ENCODE measurements at regions not wholly inside any gene's neighbourhood (a gene's known extent, or its start where the extent isn't known, plus 50 kb on each side); places are given as distances from the start of the nearest gene placed in this dataset.

GRCh38 chr3:8189051-8189450 lies 312.6 kb upstream of the LMCD1 start:
- FAIRE-seq (no peak), DNase-seq (ENCODE audit: insufficient read length, low spot score) (no peak)
- TF ChIP-seq SPI1 (IDR thresholded peaks at IDR 0.05; ENCODE audit: low read depth, low read length), result no peak
- no peak for TF ChIP-seq POLR2AphosphoS5 (IDR thresholded peaks at IDR 0.05; ENCODE audit: low read depth, low read length)
- no peak for TF ChIP-seq POU2F2 (IDR thresholded peaks at IDR 0.05; ENCODE audit: low read depth, low read length)

- DNase-seq (ENCODE audit: insufficient read length, low spot score), result no peak
- TF ChIP-seq PAX5 (IDR thresholded peaks at IDR 0.05; ENCODE audit: insufficient read depth, low read length, severe bottlenecking) (no peak), POU2F2 (IDR thresholded peaks at IDR 0.05; ENCODE audit: low read depth, low read length) (no peak), POLR2A (IDR thresholded peaks at IDR 0.05; ENCODE audit: low read depth, low read length) (no peak), SPI1 (IDR thresholded peaks at IDR 0.05; ENCODE audit: low read depth, low read length) (no peak), POLR2AphosphoS5 (IDR thresholded peaks at IDR 0.05; ENCODE audit: low read depth, low read length) (no peak), TAF1 (IDR thresholded peaks at IDR 0.05; ENCODE audit: low read depth, low read length) (no peak)
- no peak for FAIRE-seq
Observed at GRCh38 chr3:8191406-8191805, 310.2 kb upstream of the LMCD1 start.

- DNase-seq (ENCODE audit: insufficient read length, low spot score) (no peak), FAIRE-seq (no peak)
- TF ChIP-seq POLR2A (IDR thresholded peaks at IDR 0.05; ENCODE audit: low read depth, low read length) (no peak), SPI1 (IDR thresholded peaks at IDR 0.05; ENCODE audit: low read depth, low read length) (no peak), TAF1 (IDR thresholded peaks at IDR 0.05; ENCODE audit: low read depth, low read length) (no peak), POU2F2 (IDR thresholded peaks at IDR 0.05; ENCODE audit: low read depth, low read length) (no peak), PAX5 (IDR thresholded peaks at IDR 0.05; ENCODE audit: insufficient read depth, low read length, severe bottlenecking) (no peak), POLR2AphosphoS5 (IDR thresholded peaks at IDR 0.05; ENCODE audit: low read depth, low read length) (no peak)
Observed at GRCh38 chr3:8197384-8197783, 304.2 kb upstream of the LMCD1 start.

- TF ChIP-seq POLR2A (IDR thresholded peaks at IDR 0.05; ENCODE audit: low read depth, low read length) (no peak), PAX5 (IDR thresholded peaks at IDR 0.05; ENCODE audit: insufficient read depth, low read length, severe bottlenecking) (no peak), POLR2AphosphoS5 (IDR thresholded peaks at IDR 0.05; ENCODE audit: low read depth, low read length) (no peak), SPI1 (IDR thresholded peaks at IDR 0.05; ENCODE audit: low read depth, low read length) (no peak), POU2F2 (IDR thresholded peaks at IDR 0.05; ENCODE audit: low read depth, low read length) (no peak), TAF1 (IDR thresholded peaks at IDR 0.05; ENCODE audit: low read depth, low read length) (no peak)
- FAIRE-seq (no peak), DNase-seq (ENCODE audit: insufficient read length, low spot score) (no peak)
Observed at GRCh38 chr3:8198605-8199004, 303.0 kb upstream of the LMCD1 start.

GRCh38 chr3:8200996-8201395 lies 300.6 kb upstream of the LMCD1 start:
- TF ChIP-seq POLR2A (IDR thresholded peaks at IDR 0.05; ENCODE audit: low read depth, low read length) (no peak), PAX5 (IDR thresholded peaks at IDR 0.05; ENCODE audit: insufficient read depth, low read length, severe bottlenecking) (no peak), POLR2AphosphoS5 (IDR thresholded peaks at IDR 0.05; ENCODE audit: low read depth, low read length) (no peak), TAF1 (IDR thresholded peaks at IDR 0.05; ENCODE audit: low read depth, low read length) (no peak), POU2F2 (IDR thresholded peaks at IDR 0.05; ENCODE audit: low read depth, low read length) (no peak), SPI1 (IDR thresholded peaks at IDR 0.05; ENCODE audit: low read depth, low read length) (no peak)
- DNase-seq (ENCODE audit: insufficient read length, low spot score) (no peak), FAIRE-seq (no peak)

DNA sequence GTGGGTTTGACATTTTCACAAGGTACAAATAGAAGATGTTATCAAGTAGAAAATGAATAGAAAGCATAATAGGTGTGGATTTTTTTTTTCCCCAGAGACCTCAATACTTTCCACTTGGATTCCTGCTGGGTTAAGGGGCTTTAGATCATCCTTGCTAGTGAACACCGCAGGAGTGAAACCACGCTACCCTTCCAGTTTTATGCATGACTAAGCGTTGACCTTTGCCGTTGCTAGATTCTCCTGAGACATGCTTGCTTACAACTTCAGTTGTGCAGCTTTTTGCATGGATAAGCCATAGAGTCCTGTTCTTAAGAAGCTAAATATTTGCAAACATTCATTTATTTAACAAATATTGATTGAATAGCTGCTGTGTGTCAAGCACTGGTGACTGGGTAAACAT lies 299.7 kb upstream of the LMCD1 start:
- TF ChIP-seq TAF1 (IDR thresholded peaks at IDR 0.05; ENCODE audit: low read depth, low read length) (no peak), POLR2AphosphoS5 (IDR thresholded peaks at IDR 0.05; ENCODE audit: low read depth, low read length) (no peak), SPI1 (IDR thresholded peaks at IDR 0.05; ENCODE audit: low read depth, low read length) (no peak), PAX5 (IDR thresholded peaks at IDR 0.05; ENCODE audit: insufficient read depth, low read length, severe bottlenecking) (no peak)
- DNase-seq (ENCODE audit: insufficient read length, low spot score) (no peak), FAIRE-seq (no peak)

DNA sequence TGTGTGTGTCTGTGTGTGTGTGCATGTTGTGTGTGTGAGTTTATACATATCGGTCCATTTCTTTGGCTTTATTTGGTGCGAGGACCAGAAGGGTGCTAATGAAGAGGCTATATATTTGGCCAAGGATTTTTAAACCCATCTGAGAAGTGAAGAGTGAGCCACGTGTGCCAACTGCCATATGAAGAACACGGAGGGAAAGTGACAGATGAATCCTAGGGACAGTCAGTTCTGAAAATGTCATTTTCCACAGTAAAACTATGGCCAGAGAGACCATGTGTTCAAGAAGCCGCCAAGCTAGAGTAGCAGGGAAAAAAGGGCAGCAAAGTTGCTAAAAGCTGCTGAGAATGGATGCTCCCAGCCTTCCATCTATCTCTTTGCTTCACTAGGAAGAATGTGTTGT lies 297.3 kb upstream of the LMCD1 start:
- no peak for DNase-seq (ENCODE audit: insufficient read length, low spot score)
- FAIRE-seq, result no peak
- TF ChIP-seq POU2F2 (IDR thresholded peaks at IDR 0.05; ENCODE audit: low read depth, low read length) (no peak), TAF1 (IDR thresholded peaks at IDR 0.05; ENCODE audit: low read depth, low read length) (no peak), SPI1 (IDR thresholded peaks at IDR 0.05; ENCODE audit: low read depth, low read length) (no peak), POLR2A (IDR thresholded peaks at IDR 0.05; ENCODE audit: low read depth, low read length) (no peak)

GRCh38 chr3:8204853-8205650 lies 296.6 kb upstream of the LMCD1 start:
- FAIRE-seq (no peak), DNase-seq (ENCODE audit: insufficient read length, low spot score) (no peak)
- TF ChIP-seq SPI1 (IDR thresholded peaks at IDR 0.05; ENCODE audit: low read depth, low read length) (no peak), PAX5 (IDR thresholded peaks at IDR 0.05; ENCODE audit: insufficient read depth, low read length, severe bottlenecking) (no peak), POLR2A (IDR thresholded peaks at IDR 0.05; ENCODE audit: low read depth, low read length) (no peak), POLR2AphosphoS5 (IDR thresholded peaks at IDR 0.05; ENCODE audit: low read depth, low read length) (no peak), TAF1 (IDR thresholded peaks at IDR 0.05; ENCODE audit: low read depth, low read length) (no peak), POU2F2 (IDR thresholded peaks at IDR 0.05; ENCODE audit: low read depth, low read length) (no peak)

DNA sequence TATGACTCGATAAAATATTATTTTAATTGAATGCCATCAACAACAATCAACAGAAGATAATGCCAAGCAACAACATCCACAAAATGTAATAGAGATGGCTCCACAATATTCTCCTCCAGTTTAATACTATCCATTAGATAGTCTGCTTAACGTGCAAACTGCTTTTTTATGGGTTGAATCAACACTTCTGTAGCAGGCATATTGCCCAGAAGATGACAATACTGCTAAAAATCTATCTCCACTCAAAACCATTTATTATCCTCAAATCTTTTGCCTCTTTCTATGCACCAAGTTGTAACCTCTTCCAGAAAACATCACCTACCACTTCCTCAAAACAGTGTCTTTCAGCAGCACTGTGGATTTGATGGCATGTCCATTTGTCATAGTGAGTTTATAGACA lies 295.7 kb upstream of the LMCD1 start:
- FAIRE-seq (no peak), DNase-seq (ENCODE audit: insufficient read length, low spot score) (no peak)
- TF ChIP-seq PAX5 (IDR thresholded peaks at IDR 0.05; ENCODE audit: insufficient read depth, low read length, severe bottlenecking), result no peak
- no peak for TF ChIP-seq POLR2A (IDR thresholded peaks at IDR 0.05; ENCODE audit: low read depth, low read length)
- no peak for TF ChIP-seq TAF1 (IDR thresholded peaks at IDR 0.05; ENCODE audit: low read depth, low read length)
- TF ChIP-seq SPI1 (IDR thresholded peaks at IDR 0.05; ENCODE audit: low read depth, low read length), result no peak
- no peak for TF ChIP-seq POLR2AphosphoS5 (IDR thresholded peaks at IDR 0.05; ENCODE audit: low read depth, low read length)
- no peak for TF ChIP-seq POU2F2 (IDR thresholded peaks at IDR 0.05; ENCODE audit: low read depth, low read length)

Data from GM12891 (cell line).